Epithelial cell of proximal tubule (primary cell): ENCODE measurements at regions not wholly inside any gene's neighbourhood (a gene's known extent, or its start where the extent isn't known, plus 50 kb on each side); places are given as distances from the start of the nearest gene placed in this dataset.

Experiments
- DNase-seq: peaks from one replicate; pipeline ENCODE4 v3.0.0-alpha.2; 2011; ENCODE audit warnings: low read depth
- H3K4me3 ChIP-seq: 2 replicates; pipeline ENCODE4 v1.5.1; 2011; ENCODE audit warnings: low read depth, mild to moderate bottlenecking, low read length
- TF ChIP-seq, protein P1 (sequence below): conservative IDR thresholded peaks from 2 replicates; pipeline ENCODE4 v1.5.1; 2012; ENCODE audit warnings: low read depth, mild to moderate bottlenecking, low read length

- no peak for DNase-seq
- no peak overlapping the region for H3K4me3 ChIP-seq
- TF ChIP-seq, protein P1, sequence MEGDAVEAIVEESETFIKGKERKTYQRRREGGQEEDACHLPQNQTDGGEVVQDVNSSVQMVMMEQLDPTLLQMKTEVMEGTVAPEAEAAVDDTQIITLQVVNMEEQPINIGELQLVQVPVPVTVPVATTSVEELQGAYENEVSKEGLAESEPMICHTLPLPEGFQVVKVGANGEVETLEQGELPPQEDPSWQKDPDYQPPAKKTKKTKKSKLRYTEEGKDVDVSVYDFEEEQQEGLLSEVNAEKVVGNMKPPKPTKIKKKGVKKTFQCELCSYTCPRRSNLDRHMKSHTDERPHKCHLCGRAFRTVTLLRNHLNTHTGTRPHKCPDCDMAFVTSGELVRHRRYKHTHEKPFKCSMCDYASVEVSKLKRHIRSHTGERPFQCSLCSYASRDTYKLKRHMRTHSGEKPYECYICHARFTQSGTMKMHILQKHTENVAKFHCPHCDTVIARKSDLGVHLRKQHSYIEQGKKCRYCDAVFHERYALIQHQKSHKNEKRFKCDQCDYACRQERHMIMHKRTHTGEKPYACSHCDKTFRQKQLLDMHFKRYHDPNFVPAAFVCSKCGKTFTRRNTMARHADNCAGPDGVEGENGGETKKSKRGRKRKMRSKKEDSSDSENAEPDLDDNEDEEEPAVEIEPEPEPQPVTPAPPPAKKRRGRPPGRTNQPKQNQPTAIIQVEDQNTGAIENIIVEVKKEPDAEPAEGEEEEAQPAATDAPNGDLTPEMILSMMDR, result no peak
These were observed 285.4 kb upstream of the SPHKAP start for GRCh38 chr2:228466851-228467250.

DNA sequence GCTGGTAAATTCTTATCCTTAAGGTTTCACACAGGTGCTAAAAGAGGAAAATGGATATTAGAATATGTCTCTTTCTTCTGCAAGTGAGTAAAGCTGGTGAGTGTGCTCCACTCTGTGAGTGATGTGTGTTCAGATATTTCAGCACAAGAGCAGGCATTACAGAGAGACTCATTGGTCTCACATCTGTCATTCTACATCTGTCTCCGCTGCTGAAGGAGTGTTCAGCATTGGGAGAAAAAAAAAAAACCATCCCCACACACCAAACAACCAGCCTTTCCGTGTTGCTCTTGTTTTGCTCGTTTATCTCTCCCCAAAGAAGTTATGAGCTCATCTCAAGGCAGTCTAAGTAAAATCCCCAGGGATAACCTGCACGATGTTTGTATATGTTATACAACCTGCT is 283.9 kb upstream of the SPHKAP start:
- TF ChIP-seq, protein P1, result no peak

DNA sequence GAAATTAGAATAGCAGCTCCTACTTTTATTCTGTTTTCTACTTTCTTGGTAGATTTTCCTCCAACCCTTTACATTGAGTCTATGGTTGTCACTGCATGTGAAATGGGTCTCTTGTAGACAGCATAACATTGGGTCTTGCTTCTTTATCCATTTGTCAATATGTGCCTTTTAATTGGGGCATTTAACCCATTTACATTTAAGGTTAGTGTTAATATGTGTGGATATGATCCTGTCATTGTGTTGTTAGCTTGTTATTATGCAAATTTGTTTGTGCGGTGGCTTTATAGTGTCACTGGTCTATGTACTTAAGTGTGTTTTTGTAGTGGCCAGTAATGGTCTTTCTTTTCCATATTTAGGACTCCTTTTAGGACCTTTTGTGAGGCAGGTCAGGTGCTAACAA is 276.9 kb upstream of the SPHKAP start:
- TF ChIP-seq, protein P1, result no peak
- no peak overlapping the region for H3K4me3 ChIP-seq

More for the DNA sequence above, 283.9 kb upstream of the SPHKAP start:
- no peak for DNase-seq
- H3K4me3 ChIP-seq, result no peak overlapping the region

GRCh38 chr2:228447266-228447915 is 265.9 kb upstream of the SPHKAP start:
- TF ChIP-seq, protein P1, result no peak
- no peak for DNase-seq
- H3K4me3 ChIP-seq, result no peak overlapping the region

More for the DNA sequence above, 276.9 kb upstream of the SPHKAP start:
- DNase-seq, result no peak

GRCh38 chr2:228446734-228447133 is 265.2 kb upstream of the SPHKAP start:
- no peak overlapping the region for H3K4me3 ChIP-seq

DNA sequence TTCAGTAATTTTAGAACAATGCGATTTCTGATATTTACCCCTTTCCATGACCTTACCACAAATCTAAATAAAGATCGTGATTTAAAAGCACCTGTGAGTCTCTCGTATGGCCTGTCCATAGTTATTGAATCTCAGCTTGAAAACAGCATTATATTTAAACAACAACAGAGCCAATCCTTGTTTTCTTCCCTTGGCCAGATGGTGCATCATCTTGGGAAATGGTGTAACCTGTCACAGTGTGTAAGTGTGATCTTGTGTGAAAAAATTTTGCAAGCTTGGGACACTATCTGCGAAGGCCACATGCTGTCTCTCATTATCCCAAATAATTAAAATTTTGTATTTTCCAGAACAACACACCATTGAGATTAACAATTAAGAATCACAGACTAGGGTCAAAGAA is 262.7 kb upstream of the SPHKAP start:
- TF ChIP-seq, protein P1, result no peak
- H3K4me3 ChIP-seq, result no peak overlapping the region
- DNase-seq, result no peak

More at GRCh38 chr2:228446734-228447133, 265.2 kb upstream of the SPHKAP start:
- TF ChIP-seq, protein P1, result no peak
- DNase-seq, result no peak

- H3K4me3 ChIP-seq, result no peak overlapping the region
- TF ChIP-seq, protein P1, result no peak
- no peak for DNase-seq
These were observed 252.2 kb upstream of the SPHKAP start for GRCh38 chr2:228433721-228434120.
